Vagina (tissue), 2 donors: ENCODE measurements at regions not wholly inside any gene's neighbourhood (a gene's known extent, or its start where the extent isn't known, plus 50 kb on each side); places are given as distances from the start of the nearest gene placed in this dataset.

ENCODE experiments used
- CTCF ChIP-seq, 3 experiments: fragments of 450-650 bp in 2 of 3; fragments of 200-600 bp in 1 of 3; sonication (generic) in 1 of 3; IDR thresholded peaks; one replicate each; pipeline ENCODE4 v1.5.1; 2017 to 2019; ENCODE audit warnings: antibody characterized with exemption in 3 of 3, mild to moderate bottlenecking in 2 of 3, moderate library complexity in 2 of 3
- POLR2A ChIP-seq, 2 donors: fragments of 450-650 bp; IDR thresholded peaks; one replicate each; pipeline ENCODE4 v1.6.1; 2017; ENCODE audit warnings: antibody characterized with exemption in 2 of 2, mild to moderate bottlenecking in 2 of 2, moderate library complexity in 2 of 2

- no peak for TF ChIP-seq CTCF (IDR thresholded peaks at IDR 0.05)
- no peak for TF ChIP-seq POLR2A (IDR thresholded peaks at IDR 0.05)
Observed at GRCh38 chr9:3704890-3705289, 179.1 kb upstream of the RFX3 start.
